GM18861 (cell line): ENCODE measurements at regions not wholly inside any gene's neighbourhood (a gene's known extent, or its start where the extent isn't known, plus 50 kb on each side); places are given as distances from the start of the nearest gene placed in this dataset.

Source experiments
- ATAC-seq: cut with Tn5 transposase; IDR thresholded peaks from one replicate; pipeline ENCODE4 v1.9.1; 2021; ENCODE audit not compliant: unreplicated experiment

DNA sequence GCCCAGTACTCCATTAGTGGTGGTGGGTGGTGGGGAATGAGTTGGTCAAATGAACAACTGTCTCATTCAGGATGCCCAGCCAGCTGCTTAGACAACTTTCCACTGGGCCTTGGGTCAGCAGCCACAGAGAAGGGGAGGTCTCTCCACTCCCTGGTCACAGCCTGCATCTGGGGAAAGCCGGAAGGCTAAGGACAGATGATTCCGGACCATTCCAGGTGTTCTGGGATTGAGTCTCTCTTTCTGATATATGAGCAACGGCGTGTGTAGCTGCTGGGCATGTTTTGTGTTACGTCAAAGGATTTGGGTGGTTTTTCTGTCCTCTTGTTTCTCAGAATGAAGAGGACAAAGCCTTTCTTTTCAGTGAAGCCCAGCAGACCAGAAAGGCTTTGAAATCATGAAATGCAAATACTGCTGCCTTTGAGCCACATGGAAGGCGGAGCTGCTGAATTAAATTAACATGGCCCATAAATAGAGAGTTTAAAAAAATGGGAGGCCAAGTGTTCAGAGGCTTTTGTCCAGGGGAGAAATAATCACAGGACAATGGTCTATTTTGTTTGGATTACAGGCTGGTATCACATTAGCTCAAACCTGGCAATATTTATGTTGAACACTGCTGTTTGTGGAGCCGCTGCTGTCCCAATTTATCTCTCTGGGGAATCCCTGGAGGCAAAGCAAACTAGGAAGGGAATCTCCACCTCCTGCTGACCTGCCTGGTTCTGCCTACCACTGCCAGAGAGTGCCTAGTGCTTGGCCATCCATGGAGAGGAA, 234.4 kb upstream of the E2F8 start:
- ATAC-seq, result no peak

DNA sequence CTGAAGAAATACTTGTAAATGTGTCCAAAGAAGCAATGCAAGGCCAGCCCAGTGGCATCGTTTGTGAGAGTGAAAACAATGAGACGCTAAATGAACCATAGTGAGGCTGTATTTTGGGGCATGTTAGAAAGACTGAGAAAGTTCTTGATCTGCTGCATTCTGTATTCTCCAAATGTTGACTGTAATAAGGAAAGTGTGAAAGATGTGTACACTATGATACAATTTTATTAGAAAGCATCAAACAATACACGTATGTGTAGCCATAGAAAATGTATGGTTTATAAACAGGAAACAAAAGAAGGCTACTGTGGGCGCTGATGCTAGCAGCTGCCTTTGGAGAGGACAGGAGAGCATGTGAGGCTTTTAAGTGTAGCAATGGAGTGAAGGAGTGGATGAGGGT, 233.5 kb upstream of the E2F8 start:
- no peak for ATAC-seq

DNA sequence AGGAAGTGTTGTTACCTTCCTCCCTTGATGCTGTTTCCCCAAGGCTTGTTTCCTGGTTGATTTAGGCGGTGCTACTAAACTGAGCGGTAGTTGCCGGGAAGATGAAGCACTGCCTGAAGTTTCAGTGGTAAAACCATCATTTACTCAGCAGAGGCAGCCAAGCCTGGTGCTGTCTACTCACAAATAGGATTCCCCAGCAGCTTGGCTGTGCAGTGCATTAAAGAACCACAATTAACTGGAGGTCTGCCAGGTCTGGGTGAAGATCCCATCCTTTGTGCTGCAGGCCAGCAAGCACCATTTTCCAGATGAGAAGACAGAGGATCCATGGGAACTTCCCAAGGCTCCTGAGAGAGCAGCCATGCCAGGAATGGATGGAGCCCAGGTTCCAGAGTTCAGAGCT, 231.9 kb upstream of the E2F8 start:
- no peak for ATAC-seq

DNA sequence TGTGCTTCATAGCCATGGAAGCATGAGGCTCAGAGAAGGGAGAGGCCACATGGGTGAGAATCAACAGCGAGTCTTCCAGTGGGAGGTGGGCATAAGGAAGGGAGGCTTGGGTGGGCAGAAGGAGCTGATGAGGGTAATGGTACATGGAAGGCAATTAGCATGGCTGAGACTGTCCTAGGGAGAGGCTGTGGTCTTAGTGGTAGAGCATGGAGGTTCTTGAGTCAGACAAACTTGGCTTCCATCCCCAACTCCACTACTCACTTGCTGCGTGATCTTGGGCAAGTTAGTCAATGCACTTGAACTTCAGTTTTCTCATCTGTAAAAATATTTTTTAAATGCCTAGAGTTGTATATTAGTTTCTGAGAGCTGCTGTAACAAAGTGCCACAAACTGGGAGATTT, 227.2 kb upstream of the E2F8 start:
- no peak for ATAC-seq

GRCh38 chr11:19466314-19466713, 225.6 kb upstream of the E2F8 start:
- no peak for ATAC-seq

DNA sequence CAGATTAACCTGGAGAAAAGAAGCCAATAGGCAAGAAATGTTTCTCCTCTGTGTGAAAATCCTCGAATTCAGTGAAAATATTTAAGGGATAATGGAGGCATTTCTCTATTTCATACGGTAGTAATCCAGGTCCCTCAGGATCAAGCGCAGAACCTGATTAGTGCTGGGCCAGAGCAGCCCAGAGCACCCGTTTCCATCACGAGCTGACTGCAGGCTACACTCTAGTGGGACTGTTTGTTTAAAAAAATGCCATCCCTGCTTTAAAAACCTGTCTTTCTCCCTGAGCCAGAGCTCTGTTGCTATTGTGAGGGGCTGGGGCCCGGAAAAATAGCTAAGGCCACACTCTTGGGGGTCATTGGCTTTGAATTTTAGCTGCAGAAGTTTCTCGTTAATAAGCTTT, 223.2 kb upstream of the E2F8 start:
- ATAC-seq, result no peak

GRCh38 chr11:19460718-19461405, 220.1 kb upstream of the E2F8 start:
- no peak for ATAC-seq

GRCh38 chr11:19459240-19459639, 218.5 kb upstream of the E2F8 start:
- no peak for ATAC-seq

DNA sequence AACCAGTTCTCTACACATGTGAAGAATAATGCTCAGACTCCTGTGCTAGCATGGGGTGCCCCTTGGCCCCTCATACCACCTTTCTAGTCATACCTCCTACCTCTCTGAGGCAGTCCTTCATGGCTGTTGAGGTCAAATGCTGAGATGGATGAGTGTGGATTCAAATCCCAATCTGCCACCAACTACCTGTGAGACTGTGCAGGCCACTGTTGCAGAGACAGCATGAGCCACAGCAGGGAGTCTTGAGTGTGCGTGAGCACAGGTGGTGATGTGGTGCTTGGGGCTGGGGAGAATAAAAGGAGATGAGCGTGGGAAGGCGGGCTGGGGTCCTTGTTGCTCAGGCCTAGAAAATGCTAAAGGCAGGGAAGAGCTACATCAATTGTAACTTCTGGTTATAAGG, 218.0 kb upstream of the E2F8 start:
- ATAC-seq, result no peak

DNA sequence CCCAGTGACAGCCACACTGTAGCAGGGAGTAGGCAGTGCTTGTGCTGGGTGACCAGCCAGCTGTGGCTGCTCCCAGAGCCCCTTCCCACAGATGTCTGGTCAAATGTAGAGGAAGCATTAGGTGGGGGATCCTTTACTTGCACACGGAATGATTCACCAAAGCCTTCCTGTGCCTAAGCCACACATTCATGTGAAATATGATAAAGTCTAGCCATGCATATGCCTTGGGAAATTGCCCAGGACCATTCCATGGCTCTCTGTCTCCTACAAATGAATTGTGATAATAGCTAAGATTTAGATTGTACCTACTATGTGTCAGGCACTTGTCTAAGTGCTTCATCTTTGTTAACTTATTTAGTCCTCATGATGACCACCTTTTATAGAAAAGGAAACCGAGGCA, 217.5 kb upstream of the E2F8 start:
- no peak for ATAC-seq

GRCh38 chr11:19455731-19456130, 215.0 kb upstream of the E2F8 start:
- no peak for ATAC-seq

GRCh38 chr11:19453651-19454257, 213.0 kb upstream of the E2F8 start:
- ATAC-seq, result no peak

GRCh38 chr11:19451609-19452008, 210.9 kb upstream of the E2F8 start:
- no peak for ATAC-seq

DNA sequence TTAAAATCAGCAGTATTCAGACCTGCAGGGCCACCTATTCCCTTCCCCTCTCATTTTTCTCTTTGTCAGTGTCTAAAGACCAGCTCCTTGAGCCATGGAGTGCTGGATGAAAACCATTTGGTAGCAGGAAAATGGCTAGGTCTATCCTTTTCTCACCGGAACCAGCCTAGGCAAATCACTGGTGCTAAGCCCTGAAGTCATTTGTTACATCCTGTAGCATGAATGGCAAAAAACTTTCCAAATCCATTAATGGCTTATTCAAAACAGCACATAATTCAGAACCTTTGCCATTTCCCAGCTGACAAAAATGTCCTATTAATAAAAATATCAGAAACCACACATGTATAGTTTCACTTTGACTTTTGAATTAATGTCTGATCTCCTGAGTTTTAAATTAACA, 209.5 kb upstream of the E2F8 start:
- no peak for ATAC-seq

DNA sequence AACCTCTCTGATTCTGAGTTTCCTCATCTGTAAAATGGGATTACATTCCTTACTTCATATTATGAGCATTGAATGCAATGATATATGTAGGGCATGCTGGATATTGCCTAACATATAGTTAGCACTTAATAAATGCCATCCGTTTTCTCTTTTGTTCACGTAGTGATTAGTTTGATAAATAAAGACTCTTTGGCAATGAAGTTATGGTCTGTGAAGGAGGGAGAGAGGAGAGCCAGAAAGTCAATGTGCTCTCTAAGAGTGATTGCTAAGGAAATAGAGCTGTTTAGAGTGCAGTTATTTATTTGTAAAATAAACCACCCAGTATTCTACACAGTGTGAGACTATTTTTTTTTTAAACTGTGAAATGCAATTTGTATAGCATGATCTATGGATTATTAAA, 207.9 kb upstream of the E2F8 start:
- no peak for ATAC-seq

DNA sequence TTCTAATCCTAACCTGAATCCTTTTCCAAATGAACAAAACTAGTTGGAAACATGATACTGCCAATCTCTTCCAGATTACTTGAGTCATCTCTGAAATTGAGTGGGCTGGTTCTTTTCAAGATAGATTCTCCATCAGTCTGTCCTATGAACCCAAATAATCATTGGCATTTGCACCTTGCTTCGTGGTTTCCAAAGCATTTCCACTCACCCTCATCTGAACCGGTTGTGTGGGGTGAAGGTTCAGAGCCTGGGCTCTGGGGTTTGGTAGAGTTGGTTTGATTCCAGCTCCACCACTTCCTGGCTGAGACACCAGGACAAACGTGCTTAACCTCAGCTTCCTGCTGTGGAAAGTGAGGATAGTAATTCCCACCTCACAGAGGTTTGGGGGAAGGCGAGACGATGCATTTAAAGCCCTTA, 206.4 kb upstream of the E2F8 start:
- no peak for ATAC-seq

- no peak for ATAC-seq
Measured at GRCh38 chr11:19445771-19446170, 205.0 kb upstream of the E2F8 start.

DNA sequence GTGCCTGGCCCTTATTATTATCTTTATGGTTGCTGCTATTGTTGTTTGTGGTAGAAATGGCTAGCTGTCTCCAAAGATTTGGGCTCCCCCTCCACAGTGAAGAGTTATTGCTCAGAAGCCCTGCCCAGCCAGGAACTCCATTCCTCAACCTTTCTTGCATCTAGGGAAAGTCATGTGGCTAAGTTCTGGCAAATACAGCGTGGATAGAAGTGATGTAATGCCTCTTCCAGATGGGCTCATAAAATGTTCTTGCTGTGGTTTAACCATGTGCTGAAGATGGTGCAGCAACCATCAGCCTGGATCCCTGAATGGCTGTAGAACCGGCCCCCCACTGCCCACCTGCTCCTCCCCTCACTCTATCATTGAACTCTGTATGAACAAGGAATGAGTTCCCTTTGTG, 203.5 kb upstream of the E2F8 start:
- ATAC-seq, result no peak

GRCh38 chr11:19442554-19442910, 201.8 kb upstream of the E2F8 start:
- ATAC-seq, result no peak

DNA sequence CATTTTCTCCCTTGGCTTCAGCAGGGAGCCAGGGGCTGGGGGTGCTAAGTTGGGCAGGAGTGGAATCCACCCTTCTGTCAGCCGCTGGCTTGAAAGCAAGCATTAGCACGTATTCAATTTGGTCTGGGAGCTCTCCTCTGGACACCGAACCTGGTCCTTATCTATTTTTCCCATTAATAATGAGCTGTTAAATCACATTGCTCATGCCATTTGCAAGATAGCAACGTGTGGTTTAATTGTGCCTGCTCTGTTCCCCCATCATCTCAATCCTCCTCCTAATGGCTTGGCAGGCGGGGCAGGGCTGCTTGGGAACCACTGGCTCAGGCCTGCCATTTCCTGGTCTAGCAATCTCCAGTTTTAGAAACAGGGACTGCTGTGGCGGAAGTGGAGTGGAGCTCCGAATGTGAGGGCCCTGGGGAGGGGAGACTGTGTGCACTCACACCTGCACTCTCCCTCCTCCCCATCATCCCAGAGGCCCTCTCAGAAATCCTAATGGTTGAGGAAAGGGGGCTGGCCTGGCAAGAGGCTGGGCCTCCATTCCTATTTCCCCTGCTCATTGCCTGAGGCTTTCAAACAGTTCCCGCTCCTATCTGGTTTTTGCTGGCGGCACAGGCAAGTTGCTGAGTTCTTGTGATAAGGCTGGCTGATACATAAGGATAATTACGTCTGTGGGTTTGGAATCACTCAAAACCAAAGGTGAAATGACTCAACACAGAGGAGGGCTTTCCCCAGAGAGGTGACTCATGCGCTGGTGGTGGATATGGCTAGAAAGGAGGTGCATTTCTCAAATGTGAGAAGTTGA, 201.2 kb upstream of the E2F8 start:
- peak; percentile 96 for ATAC-seq

- ATAC-seq, result no peak
Measured at GRCh38 chr11:19441288-19441687, 200.5 kb upstream of the E2F8 start.

DNA sequence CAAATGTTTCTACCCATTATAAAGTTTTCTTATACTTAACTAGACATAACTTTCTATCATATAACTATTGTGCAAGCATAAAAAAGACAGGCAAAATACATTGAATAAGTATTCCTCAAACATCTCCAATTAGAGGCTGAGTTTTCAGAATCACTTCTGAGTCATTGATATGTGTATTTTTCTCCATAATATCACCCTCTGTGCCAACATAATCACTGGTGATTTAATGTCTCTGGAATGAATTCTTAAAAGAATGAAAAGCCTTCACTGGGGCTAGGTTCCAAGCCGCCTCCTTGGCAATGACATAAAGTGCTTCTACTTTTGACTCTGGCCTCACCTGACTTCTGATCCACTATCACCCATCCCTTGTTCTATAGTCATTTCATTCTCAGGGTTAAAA, 197.0 kb upstream of the E2F8 start:
- no peak for ATAC-seq
